T-helper 2 cell treated with Interferon-gamma antibody and Interleukin-4, amounts not matched to agents 5 μg/mL and 100 μg/mL, for 36 hours (primary cell): ENCODE measurements at regions not wholly inside any gene's neighbourhood (a gene's known extent, or its start where the extent isn't known, plus 50 kb on each side); places are given as distances from the start of the nearest gene placed in this dataset.

Source experiments
- DNase-seq: peaks from one replicate; pipeline ENCODE4 v3.0.0; 2021; ENCODE audit warnings: low spot score
- H3K27ac Mint-ChIP-seq: one replicate; pipeline ENCODE4 v1.8.0; 2021; ENCODE audit warnings: mild to moderate bottlenecking, mixed read lengths
- H3K27me3 Mint-ChIP-seq: one replicate; pipeline ENCODE4 v1.8.0; 2021; ENCODE audit warnings: low read depth, mixed read lengths
- H3K36me3 Mint-ChIP-seq: one replicate; pipeline ENCODE4 v1.8.0; 2021; ENCODE audit warnings: low read depth, mixed read lengths
- H3K4me1 Mint-ChIP-seq: one replicate; pipeline ENCODE4 v1.8.0; 2021; ENCODE audit warnings: low read depth, mixed read lengths
- H3K4me3 Mint-ChIP-seq: one replicate; pipeline ENCODE4 v1.8.0; 2022; ENCODE audit warnings: mild to moderate bottlenecking, moderate library complexity, mixed read lengths
- H3K9me3 Mint-ChIP-seq: one replicate; pipeline ENCODE4 v1.8.0; 2021; ENCODE audit warnings: mixed read lengths

DNA sequence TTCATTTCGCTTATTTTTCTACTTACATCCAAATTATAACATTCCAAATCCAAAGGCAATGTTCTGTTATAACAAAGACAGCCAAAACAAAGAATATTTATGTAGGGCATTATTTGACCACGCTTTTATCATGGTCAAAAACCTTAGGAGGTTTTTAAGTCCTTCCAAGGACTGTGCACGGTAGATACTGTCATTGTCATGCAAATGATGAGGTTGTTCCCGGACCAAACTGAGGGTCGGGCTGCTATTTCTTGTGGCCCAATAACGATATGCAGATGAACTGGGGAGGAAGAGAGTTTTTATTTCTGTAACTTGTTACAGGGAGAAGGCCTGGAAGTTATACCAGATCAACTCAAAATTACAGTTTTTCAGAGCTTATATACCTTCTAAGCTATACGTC is 56.6 kb upstream of the STEAP4 start:
- Mint-ChIP-seq H3K4me3 (no peak overlapping the region), H3K27ac (no peak overlapping the region), H3K9me3 (no peaks in the 10 kb centered on the region), H3K4me1 (no peaks in the 10 kb centered on the region), H3K36me3 (no peaks in the 10 kb centered on the region), H3K27me3 (peaks cover 19% of the 10 kb centered on the region)
- DNase-seq, result no peak

DNA sequence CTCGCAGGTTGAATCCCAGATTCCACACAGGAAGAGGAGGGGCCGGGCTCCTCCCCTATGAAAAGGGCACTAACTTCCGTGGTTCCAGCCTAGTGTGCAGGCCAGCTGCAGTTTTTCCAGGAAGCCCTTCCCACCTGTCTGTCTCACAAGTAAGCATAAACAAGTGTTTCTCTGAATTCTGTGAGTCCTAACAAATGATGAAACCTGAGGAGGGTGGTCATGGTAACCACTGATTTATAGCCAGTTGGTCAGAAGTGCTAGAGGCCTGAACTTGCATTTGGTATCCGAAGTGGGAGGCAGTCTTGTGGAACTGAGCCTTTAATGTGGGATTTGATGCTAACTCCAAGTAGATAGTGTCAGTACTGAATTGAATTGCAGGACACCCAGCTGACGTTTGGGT is 54.7 kb upstream of the STEAP4 start:
- no peak for DNase-seq
- H3K9me3 Mint-ChIP-seq, result no peaks in the 10 kb centered on the region
- H3K27me3 Mint-ChIP-seq, result peaks cover 14% of the 10 kb centered on the region
- no peaks in the 10 kb centered on the region for H3K4me1 Mint-ChIP-seq
- no peak overlapping the region for H3K4me3 Mint-ChIP-seq
- no peak overlapping the region for H3K27ac Mint-ChIP-seq
- H3K36me3 Mint-ChIP-seq, result no peaks in the 10 kb centered on the region

DNA sequence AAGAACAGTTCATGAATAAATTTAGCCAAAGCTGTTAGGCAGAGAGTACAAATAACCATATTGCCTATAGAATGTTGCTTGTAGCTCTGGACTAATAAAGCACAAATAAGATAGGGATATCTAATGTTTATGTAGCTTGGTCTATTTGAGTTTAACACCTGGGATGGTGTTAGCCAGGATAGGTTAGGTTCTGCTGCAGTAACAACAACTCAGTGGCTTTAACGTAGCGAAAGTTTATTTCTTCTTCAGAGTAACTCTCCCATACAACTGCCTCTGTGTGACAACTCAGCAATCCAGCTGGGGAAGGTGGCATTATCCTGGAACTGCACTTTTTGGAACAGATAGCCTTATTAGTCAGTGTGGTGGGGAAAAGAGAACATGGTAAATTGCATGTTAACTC is 52.2 kb upstream of the STEAP4 start:
- H3K4me1 Mint-ChIP-seq, result no peaks in the 10 kb centered on the region
- no peaks in the 10 kb centered on the region for H3K9me3 Mint-ChIP-seq
- peaks cover 8% of the 10 kb centered on the region for H3K27me3 Mint-ChIP-seq
- no peak for DNase-seq
- no peak overlapping the region for H3K4me3 Mint-ChIP-seq
- no peaks in the 10 kb centered on the region for H3K36me3 Mint-ChIP-seq
- no peak overlapping the region for H3K27ac Mint-ChIP-seq

DNA sequence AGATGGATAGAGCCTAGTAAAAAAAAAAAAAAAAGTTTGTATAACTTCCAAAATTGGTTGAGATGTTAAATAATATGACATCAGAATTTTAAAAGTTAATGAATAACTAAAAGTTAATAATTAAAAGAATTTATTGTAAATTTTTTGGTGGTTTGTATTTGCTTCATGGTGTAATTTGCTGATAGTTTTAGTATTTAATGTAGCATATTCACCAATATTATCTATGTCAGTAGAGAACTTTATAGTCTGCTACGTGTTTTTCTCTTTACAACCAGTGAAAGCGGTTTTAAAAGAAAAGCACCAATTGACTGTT is 51.8 kb upstream of the STEAP4 start:
- Mint-ChIP-seq H3K4me1 (no peaks in the 10 kb centered on the region), H3K27me3 (peaks cover 8% of the 10 kb centered on the region), H3K36me3 (no peaks in the 10 kb centered on the region), H3K4me3 (no peak overlapping the region), H3K9me3 (no peaks in the 10 kb centered on the region), H3K27ac (no peak overlapping the region)
- no peak for DNase-seq

DNA sequence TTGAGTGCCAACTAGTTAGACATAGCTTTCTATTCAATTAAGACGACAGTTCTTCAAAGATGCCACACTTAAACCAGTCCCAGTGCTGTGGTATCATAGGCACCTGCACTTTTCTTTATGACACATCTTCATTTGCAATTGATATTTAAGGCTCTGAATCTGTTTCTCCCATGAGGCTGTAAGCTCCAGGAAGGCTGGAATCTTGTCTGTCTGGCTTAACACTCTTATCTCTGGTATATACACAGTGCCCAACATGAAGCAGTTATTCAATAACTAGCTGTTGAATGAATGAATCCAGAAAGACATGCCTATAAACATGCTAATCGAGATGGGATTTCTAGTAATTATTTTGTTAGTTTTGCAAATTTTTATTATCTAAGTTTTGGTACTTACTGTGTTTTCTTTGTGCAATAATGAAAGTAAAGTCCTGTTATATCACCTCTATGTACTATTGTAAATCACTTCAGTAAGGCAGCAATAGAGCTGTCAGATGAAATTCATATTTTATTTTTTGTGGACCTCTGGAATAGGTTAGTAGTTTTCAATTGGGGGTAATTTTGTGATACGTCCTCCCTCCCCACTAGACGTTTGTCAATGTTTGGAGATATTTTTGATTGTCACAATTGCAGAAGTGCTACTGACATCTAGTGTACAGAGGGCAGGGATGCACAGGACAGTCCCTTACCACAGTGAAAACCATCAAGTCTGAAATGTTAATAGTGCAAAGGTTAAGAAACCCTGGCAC is 51.3 kb upstream of the STEAP4 start:
- Mint-ChIP-seq H3K27me3 (peaks cover 12% of the 10 kb centered on the region), H3K27ac (no peak overlapping the region), H3K36me3 (no peaks in the 10 kb centered on the region), H3K4me3 (no peak overlapping the region), H3K4me1 (no peaks in the 10 kb centered on the region), H3K9me3 (no peaks in the 10 kb centered on the region)
- DNase-seq, result no peak

DNA sequence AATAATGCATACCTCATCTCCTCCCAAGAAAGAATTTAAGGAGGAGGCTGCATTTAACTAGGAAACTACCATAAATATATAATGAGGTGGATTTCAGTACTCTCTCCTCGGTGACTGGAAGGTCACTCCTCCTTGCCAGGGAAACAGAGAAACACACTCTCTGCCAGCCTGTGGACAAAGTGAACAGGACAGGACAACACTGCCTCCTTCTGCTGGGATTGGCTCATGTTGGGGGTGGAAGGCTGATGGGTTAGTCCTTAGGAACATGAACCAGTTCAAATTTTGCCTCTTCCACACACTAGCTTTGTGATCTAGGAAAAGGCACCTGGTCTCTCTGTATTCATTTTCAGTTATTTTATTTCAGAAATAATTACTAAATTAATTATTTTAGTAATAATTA is 50.6 kb upstream of the STEAP4 start:
- no peak for DNase-seq
- Mint-ChIP-seq H3K9me3 (no peaks in the 10 kb centered on the region), H3K36me3 (no peaks in the 10 kb centered on the region), H3K27ac (no peak overlapping the region), H3K27me3 (peaks cover 13% of the 10 kb centered on the region), H3K4me1 (no peaks in the 10 kb centered on the region), H3K4me3 (no peak overlapping the region)
